Activated CD4-positive, alpha-beta T cell treated with anti-CD3 and anti-CD28 coated beads, Interleukin-2, Interleukin-4, amounts not matched to agents 100 ng/mL and 50 ng/mL, durations not matched to agents 16 hours and 8 hours (primary cell): ENCODE measurements at regions not wholly inside any gene's neighbourhood (a gene's known extent, or its start where the extent isn't known, plus 50 kb on each side); places are given as distances from the start of the nearest gene placed in this dataset.

Source experiments
- DNase-seq: peaks from one replicate; pipeline ENCODE4 v3.0.0-alpha.2; 2020; ENCODE audit warnings: low spot score

GRCh38 chr11:115926601-115927000 lies 422.4 kb upstream of the CADM1 start:
- DNase-seq = no peak

GRCh38 chr11:115926138-115926537 lies 421.9 kb upstream of the CADM1 start:
- no peak for DNase-seq

- DNase-seq = no peak
Measured at GRCh38 chr11:115925568-115926090, 421.4 kb upstream of the CADM1 start.

- peak; percentile 85 for DNase-seq
Measured at GRCh38 chr11:115924744-115925567, 420.7 kb upstream of the CADM1 start.

GRCh38 chr11:115922876-115923275 lies 418.7 kb upstream of the CADM1 start:
- no peak for DNase-seq

- no peak for DNase-seq
Measured at GRCh38 chr11:115921986-115922385, 417.8 kb upstream of the CADM1 start.

GRCh38 chr11:115921540-115921939 lies 417.3 kb upstream of the CADM1 start:
- DNase-seq = no peak

- DNase-seq = no peak
Measured at GRCh38 chr11:115920841-115921480, 416.7 kb upstream of the CADM1 start.

- DNase-seq = no peak
Measured at GRCh38 chr11:115920092-115920461, 415.9 kb upstream of the CADM1 start.

- peak; percentile 79 for DNase-seq
Measured at GRCh38 chr11:115919341-115920091, 415.3 kb upstream of the CADM1 start.

- DNase-seq = no peak
Measured at GRCh38 chr11:115918576-115918975, 414.4 kb upstream of the CADM1 start.

GRCh38 chr11:115916608-115917007 lies 412.4 kb upstream of the CADM1 start:
- DNase-seq = no peak

- DNase-seq = no peak
Measured at GRCh38 chr11:115912484-115912945, 408.3 kb upstream of the CADM1 start.

- DNase-seq = no peak
Measured at GRCh38 chr11:115911613-115912346, 407.6 kb upstream of the CADM1 start.

- no peak for DNase-seq
Measured at GRCh38 chr11:115910379-115910778, 406.2 kb upstream of the CADM1 start.

- DNase-seq = no peak
Measured at GRCh38 chr11:115906171-115906570, 402.0 kb upstream of the CADM1 start.

GRCh38 chr11:115905341-115906000 lies 401.3 kb upstream of the CADM1 start:
- DNase-seq = no peak

GRCh38 chr11:115903179-115903578 lies 399.0 kb upstream of the CADM1 start:
- DNase-seq = no peak

GRCh38 chr11:115901069-115901468 lies 396.9 kb upstream of the CADM1 start:
- no peak for DNase-seq

- DNase-seq = no peak
Measured at GRCh38 chr11:115900111-115900510, 395.9 kb upstream of the CADM1 start.

- no peak for DNase-seq
Measured at GRCh38 chr11:115897707-115898106, 393.5 kb upstream of the CADM1 start.
